Osteocyte (in vitro differentiated cells): ENCODE measurements at regions not wholly inside any gene's neighbourhood (a gene's known extent, or its start where the extent isn't known, plus 50 kb on each side); places are given as distances from the start of the nearest gene placed in this dataset.

Experiments used
- DNase-seq: peaks from one replicate; pipeline ENCODE4 v3.0.0; 2021; ENCODE audit warnings: mixed read lengths; ENCODE audit not compliant: unreplicated experiment; ENCODE audit errors: extremely low spot score
- H3K27ac Mint-ChIP-seq: one replicate; pipeline ENCODE4 v1.8.0; 2021; ENCODE audit warnings: mild to moderate bottlenecking, mixed read lengths; ENCODE audit not compliant: unreplicated experiment
- H3K27me3 Mint-ChIP-seq: one replicate; pipeline ENCODE4 v1.8.0; 2021; ENCODE audit warnings: mixed read lengths; ENCODE audit not compliant: unreplicated experiment
- H3K36me3 Mint-ChIP-seq: one replicate; pipeline ENCODE4 v1.8.0; 2021; ENCODE audit warnings: mixed read lengths; ENCODE audit not compliant: unreplicated experiment
- H3K4me1 Mint-ChIP-seq: one replicate; pipeline ENCODE4 v1.8.0; 2021; ENCODE audit warnings: mixed read lengths; ENCODE audit not compliant: unreplicated experiment
- H3K4me3 Mint-ChIP-seq: one replicate; pipeline ENCODE4 v1.8.0; 2021; ENCODE audit warnings: mild to moderate bottlenecking, moderate library complexity, mixed read lengths; ENCODE audit not compliant: unreplicated experiment
- H3K9me3 Mint-ChIP-seq: one replicate; pipeline ENCODE4 v1.8.0; 2021; ENCODE audit warnings: mixed read lengths; ENCODE audit not compliant: unreplicated experiment
- CTCF ChIP-seq: fragments of 200-600 bp; sonication (generic); IDR thresholded peaks from 2 replicates; pipeline ENCODE4 v1.5.0; 2021; ENCODE audit warnings: antibody characterized with exemption, mild to moderate bottlenecking, moderate library complexity

- Mint-ChIP-seq H3K9me3 (peaks cover 31% of the 10 kb centered on the region), H3K4me1 (no peaks in the 10 kb centered on the region), H3K27ac (no peak overlapping the region), H3K36me3 (no peaks in the 10 kb centered on the region), H3K4me3 (no peak overlapping the region), H3K27me3 (no peaks in the 10 kb centered on the region)
- no peak for TF ChIP-seq CTCF
- no peak for DNase-seq
These were observed 401.6 kb downstream of the VRK1 start for GRCh38 chr14:97198813-97199212.

- peaks cover 23% of the 10 kb centered on the region for H3K9me3 Mint-ChIP-seq
- H3K36me3 Mint-ChIP-seq = no peaks in the 10 kb centered on the region
- H3K27me3 Mint-ChIP-seq = no peaks in the 10 kb centered on the region
- TF ChIP-seq CTCF = no peak
- H3K27ac Mint-ChIP-seq = no peak overlapping the region
- no peak overlapping the region for H3K4me3 Mint-ChIP-seq
- no peak for DNase-seq
- H3K4me1 Mint-ChIP-seq = no peaks in the 10 kb centered on the region
These were observed 403.1 kb downstream of the VRK1 start for GRCh38 chr14:97200245-97200644.

- Mint-ChIP-seq H3K4me3 (no peak overlapping the region), H3K36me3 (no peaks in the 10 kb centered on the region), H3K27me3 (no peaks in the 10 kb centered on the region), H3K27ac (no peak overlapping the region), H3K9me3 (no peaks in the 10 kb centered on the region), H3K4me1 (no peaks in the 10 kb centered on the region)
- DNase-seq = no peak
- no peak for TF ChIP-seq CTCF
These were observed 409.7 kb downstream of the VRK1 start for GRCh38 chr14:97206916-97207315.

- Mint-ChIP-seq H3K4me3 (no peak overlapping the region), H3K27ac (no peak overlapping the region), H3K36me3 (no peaks in the 10 kb centered on the region), H3K27me3 (no peaks in the 10 kb centered on the region), H3K4me1 (no peaks in the 10 kb centered on the region), H3K9me3 (no peaks in the 10 kb centered on the region)
- no peak for DNase-seq
- TF ChIP-seq CTCF = no peak
These were observed 413.0 kb downstream of the VRK1 start for GRCh38 chr14:97210202-97210601.

- Mint-ChIP-seq H3K36me3 (no peaks in the 10 kb centered on the region), H3K4me1 (no peaks in the 10 kb centered on the region), H3K27me3 (peaks cover 4% of the 10 kb centered on the region), H3K27ac (no peak overlapping the region), H3K9me3 (no peaks in the 10 kb centered on the region), H3K4me3 (no peak overlapping the region)
- no peak for TF ChIP-seq CTCF
- no peak for DNase-seq
These were observed 415.2 kb downstream of the VRK1 start for GRCh38 chr14:97212399-97212798.
